Astrocyte (in vitro differentiated cells and primary cell): ENCODE measurements at regions not wholly inside any gene's neighbourhood (a gene's known extent, or its start where the extent isn't known, plus 50 kb on each side); places are given as distances from the start of the nearest gene placed in this dataset.

Experiments
- DNase-seq: peaks from one replicate; pipeline ENCODE4 v3.0.0-alpha.2; 2010; ENCODE audit warnings: low read depth
- FAIRE-seq: peaks from 2 replicates; lab custom pipeline; 2011; peaks lifted over from hg19 to GRCh38; lab: Jason Lieb, UNC
- H2AFZ ChIP-seq: 2 replicates; pipeline ENCODE4 v1.6.0; 2012; ENCODE audit warnings: low read depth, low read length, inconsistent platforms
- H3K27ac ChIP-seq: 2 replicates; pipeline ENCODE4 v1.5.1; 2011; ENCODE audit warnings: low read depth, low read length, inconsistent platforms
- H3K27me3 ChIP-seq: 2 replicates; pipeline ENCODE4 v1.6.0; 2011; ENCODE audit warnings: low read length, inconsistent platforms; ENCODE audit not compliant: insufficient read depth
- H3K36me3 ChIP-seq: 2 replicates; pipeline ENCODE4 v1.5.1; 2011; ENCODE audit warnings: low read length, inconsistent platforms; ENCODE audit not compliant: insufficient read depth
- H3K4me1 ChIP-seq: 2 replicates; pipeline ENCODE4 v1.5.1; 2011; ENCODE audit warnings: low read length, inconsistent platforms; ENCODE audit not compliant: insufficient read depth
- H3K4me2 ChIP-seq: 2 replicates; pipeline ENCODE4 v1.6.0; 2012; ENCODE audit warnings: low read length, inconsistent platforms
- H3K4me3 ChIP-seq: 2 replicates; pipeline ENCODE4 v1.5.1; 2011; ENCODE audit warnings: low read depth, mild to moderate bottlenecking, low read length, inconsistent platforms; ENCODE audit not compliant: insufficient read depth
- H3K79me2 ChIP-seq: 2 replicates; pipeline ENCODE4 v1.6.0; 2012; ENCODE audit warnings: mild to moderate bottlenecking, low read length, inconsistent platforms; ENCODE audit not compliant: insufficient read depth
- H3K9ac ChIP-seq: 2 replicates; pipeline ENCODE4 v1.6.0; 2012; ENCODE audit warnings: mild to moderate bottlenecking, low read length, inconsistent platforms
- H3K9me3 ChIP-seq: 2 replicates; pipeline ENCODE4 v1.5.1; 2012; ENCODE audit warnings: low read depth, mild to moderate bottlenecking, low read length, inconsistent platforms; ENCODE audit not compliant: insufficient read depth
- H4K20me1 ChIP-seq: 2 replicates; pipeline ENCODE4 v1.6.0; 2012; ENCODE audit warnings: low read length, inconsistent platforms; ENCODE audit not compliant: insufficient read depth
- H3K27ac Mint-ChIP-seq: one replicate; pipeline ENCODE4 v1.8.0; 2021; ENCODE audit warnings: mild to moderate bottlenecking, mixed read lengths; ENCODE audit not compliant: unreplicated experiment
- H3K27me3 Mint-ChIP-seq: one replicate; pipeline ENCODE4 v1.8.0; 2021; ENCODE audit warnings: low read depth, mixed read lengths; ENCODE audit not compliant: unreplicated experiment
- H3K36me3 Mint-ChIP-seq: one replicate; pipeline ENCODE4 v1.8.0; 2021; ENCODE audit warnings: low read depth, mixed read lengths; ENCODE audit not compliant: unreplicated experiment
- H3K4me1 Mint-ChIP-seq: one replicate; pipeline ENCODE4 v1.8.0; 2021; ENCODE audit warnings: low read depth, mixed read lengths; ENCODE audit not compliant: unreplicated experiment
- H3K4me3 Mint-ChIP-seq: one replicate; pipeline ENCODE4 v1.8.0; 2021; ENCODE audit warnings: mild to moderate bottlenecking, moderate library complexity, mixed read lengths; ENCODE audit not compliant: unreplicated experiment
- H3K9me3 Mint-ChIP-seq: one replicate; pipeline ENCODE4 v1.8.0; 2021; ENCODE audit warnings: mild to moderate bottlenecking, mixed read lengths; ENCODE audit not compliant: unreplicated experiment
- CTCF ChIP-seq: IDR thresholded peaks from 2 replicates; pipeline ENCODE4 v1.5.1; 2011; ENCODE audit warnings: low read depth, mild to moderate bottlenecking, inconsistent platforms, low read length, moderate library complexity; ENCODE audit not compliant: insufficient read depth
- EZH2 ChIP-seq: IDR thresholded peaks from 2 replicates; pipeline ENCODE4 v1.6.1; 2012; ENCODE audit warnings: mild to moderate bottlenecking, low read length, inconsistent platforms; ENCODE audit not compliant: insufficient read depth

GRCh38 chr9:21553441-21553840 is 71.3 kb upstream of the IFNE start:
- Mint-ChIP-seq H3K9me3 (no peaks in the 10 kb centered on the region), H3K4me1 (peaks cover 43% of the 10 kb centered on the region), H3K27ac (no peak overlapping the region), H3K36me3 (no peaks in the 10 kb centered on the region), H3K4me3 (no peak overlapping the region), H3K27me3 (no peaks in the 10 kb centered on the region)
- peak overlapping the region; percentile 14 for H3K4me3 ChIP-seq
- no peaks in the 10 kb centered on the region for H3K9me3 ChIP-seq
- TF ChIP-seq CTCF (no peak), EZH2 (no peak)
- peaks cover 34% of the 10 kb centered on the region for H4K20me1 ChIP-seq
- peaks cover 4% of the 10 kb centered on the region for H3K36me3 ChIP-seq
- H3K9ac ChIP-seq = no peak overlapping the region
- peaks cover 99% of the 10 kb centered on the region for H3K79me2 ChIP-seq
- no peak overlapping the region for H3K27ac ChIP-seq
- no peaks in the 10 kb centered on the region for H3K27me3 ChIP-seq
- FAIRE-seq (no peak), DNase-seq (no peak)
- H3K4me2 ChIP-seq = peak overlapping the region; percentile 90
- H3K4me1 ChIP-seq = peaks cover 45% of the 10 kb centered on the region
- no peak overlapping the region for H2AFZ ChIP-seq

- no peaks in the 10 kb centered on the region for H3K27me3 Mint-ChIP-seq
Observed at GRCh38 chr9:21554813-21555212, 72.7 kb upstream of the IFNE start.

More at GRCh38 chr9:21554813-21555212, 72.7 kb upstream of the IFNE start:
- no peaks in the 10 kb centered on the region for H3K27me3 ChIP-seq
- peaks cover 33% of the 10 kb centered on the region for H3K4me1 ChIP-seq
- H3K4me2 ChIP-seq = peak overlapping the region; percentile 90
- peaks cover 100% of the 10 kb centered on the region for H3K79me2 ChIP-seq
- Mint-ChIP-seq H3K36me3 (no peaks in the 10 kb centered on the region), H3K4me3 (no peak overlapping the region), H3K4me1 (peaks cover 35% of the 10 kb centered on the region), H3K9me3 (no peaks in the 10 kb centered on the region), H3K27ac (no peak overlapping the region)
- H3K36me3 ChIP-seq = peaks cover 4% of the 10 kb centered on the region
- H3K27ac ChIP-seq = peak overlapping the region; percentile 92
- no peak for DNase-seq
- H4K20me1 ChIP-seq = peaks cover 26% of the 10 kb centered on the region
- H3K9ac ChIP-seq = peak overlapping the region; percentile 98
- H3K4me3 ChIP-seq = peak overlapping the region; percentile 96
- FAIRE-seq = no peak
- no peak overlapping the region for H2AFZ ChIP-seq
- no peaks in the 10 kb centered on the region for H3K9me3 ChIP-seq
- TF ChIP-seq EZH2 (no peak), CTCF (no peak)
